PC-9 (cell line): ENCODE measurements at regions not wholly inside any gene's neighbourhood (a gene's known extent, or its start where the extent isn't known, plus 50 kb on each side); places are given as distances from the start of the nearest gene placed in this dataset.
"Not testable (repeated sequence)": the region's sequence is repeated elsewhere in the genome, so short reads cannot be mapped to it uniquely, and the experiment has no call there.

Source experiments
- BruUV-seq: library from RNA; stranded (reverse); fragments of 400-500 nt; replicated peaks from 2 replicates; lab custom pipeline; 2021; lab: Mats Ljungman, UMichigan
- CTCF ChIA-PET: fragments of 300-600 bp; sonication (Branson Sonifier 250); formaldehyde crosslinking; loops from one replicate; lab custom pipeline; 2022; ENCODE audit warnings: antibody characterized with exemption; lab: Charles Lee
- POLR2A ChIA-PET: fragments of 300-600 bp; sonication (Branson Sonifier 250); formaldehyde crosslinking; loops from one replicate; lab custom pipeline; 2022; ENCODE audit warnings: antibody characterized with exemption; ENCODE audit not compliant: unreplicated experiment; lab: Charles Lee
- DNase-seq, 2 experiments: peaks; one replicate each; pipeline versions ENCODE4 v3.0.0 to v3.0.0-alpha.2; 2015 to 2022; ENCODE audit warnings: mixed read lengths in 1 of 2
- H2AFZ ChIP-seq: fragments of 200-600 bp; sonication (generic); 2 replicates; pipeline ENCODE4 v1.8.1; 2017; ENCODE audit warnings: antibody characterized with exemption
- H3F3A ChIP-seq: fragments of 200-600 bp; sonication (generic); 2 replicates; pipeline ENCODE4 v1.8.1; 2017; ENCODE audit warnings: antibody characterized with exemption, mild to moderate bottlenecking, low read depth; ENCODE audit not compliant: insufficient read depth
- H3K27ac ChIP-seq: fragments of 200-600 bp; sonication (generic); 2 replicates; pipeline ENCODE4 v1.6.1; 2016; ENCODE audit warnings: mixed run types
- H3K27me3 ChIP-seq: fragments of 200-600 bp; sonication (generic); 2 replicates; pipeline ENCODE4 v1.6.1; 2016; ENCODE audit warnings: low read depth, mixed run types; ENCODE audit not compliant: insufficient read depth
- H3K36me3 ChIP-seq: fragments of 200-600 bp; sonication (generic); 2 replicates; pipeline ENCODE4 v1.6.1; 2016; ENCODE audit warnings: low read depth, mixed run types
- H3K4me1 ChIP-seq: fragments of 200-600 bp; sonication (generic); replicated peaks from 2 replicates; pipeline ENCODE4 v1.6.1; 2016; ENCODE audit warnings: mixed run types; ENCODE audit not compliant: insufficient read depth
- H3K4me2 ChIP-seq: fragments of 200-600 bp; sonication (generic); 2 replicates; pipeline ENCODE4 v1.6.1; 2017; ENCODE audit warnings: mixed run types
- H3K4me3 ChIP-seq: fragments of 200-600 bp; sonication (generic); 2 replicates; pipeline ENCODE4 v1.6.1; 2016; ENCODE audit warnings: mixed run types
- H3K79me2 ChIP-seq: fragments of 200-600 bp; sonication (generic); 2 replicates; pipeline ENCODE4 v1.6.1; 2017; ENCODE audit warnings: low read depth, mixed run types
- H3K9me2 ChIP-seq: fragments of 200-600 bp; sonication (generic); 2 replicates; pipeline ENCODE4 v1.8.1; 2017; ENCODE audit warnings: mild to moderate bottlenecking; ENCODE audit not compliant: insufficient read depth
- H3K9me3 ChIP-seq: fragments of 200-600 bp; sonication (generic); 2 replicates; pipeline ENCODE4 v1.8.1; 2016; ENCODE audit warnings: low read depth; ENCODE audit not compliant: insufficient read depth
- H4K20me1 ChIP-seq: fragments of 200-600 bp; sonication (generic); 2 replicates; pipeline ENCODE4 v1.8.1; 2017; ENCODE audit not compliant: insufficient read depth
- EZH2 ChIP-seq: fragments of 200-600 bp; sonication (generic); IDR thresholded peaks from 2 replicates; pipeline ENCODE4 v1.8.0; 2017; ENCODE audit warnings: antibody characterized with exemption, low read depth
- intact Hi-C: fragments of 100-400 bp; cut with micrococcal nuclease; formaldehyde crosslinking; loops from one replicate; pipeline ENCODE4 v1.10.0; 2022; ENCODE audit not compliant: unreplicated experiment
- TF ChIP-seq, protein P1 (sequence below): fragments of 200-600 bp; sonication (generic); conservative IDR thresholded peaks from 2 replicates; pipeline ENCODE4 v1.6.1; 2017; ENCODE audit warnings: mixed run types, antibody characterized with exemption, mild to moderate bottlenecking, moderate library complexity

DNA sequence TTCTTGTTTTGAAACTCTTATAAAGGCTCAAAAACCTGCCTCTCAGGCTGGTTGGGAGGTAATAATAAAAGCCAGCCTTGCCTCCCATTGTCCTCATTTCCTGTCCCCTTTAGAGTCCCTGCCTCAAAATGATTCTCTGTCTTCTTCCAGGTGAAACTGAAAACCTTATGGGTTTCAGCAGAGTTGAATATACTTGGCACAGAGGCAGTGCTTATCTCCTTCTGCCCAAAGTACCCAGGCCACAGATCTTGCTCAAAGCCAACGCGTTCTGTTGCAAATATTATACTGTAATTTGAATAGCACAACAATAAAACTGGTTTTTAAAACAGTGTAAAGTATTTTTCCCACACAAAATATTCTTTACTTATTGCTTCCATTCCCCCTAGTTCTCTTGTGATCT lies 183.1 kb upstream of the GIMD1 start:
- H3K36me3 ChIP-seq = no peaks in the 10 kb centered on the region
- no peaks in the 10 kb centered on the region for H3K4me1 ChIP-seq
- intact Hi-C loops = no loop called here
- ChIA-PET CTCF (no interaction called here), POLR2A (no interaction called here)
- no peak overlapping the region for H2AFZ ChIP-seq
- no peak for DNase-seq
- H3K4me2 ChIP-seq = no peak overlapping the region
- H3F3A ChIP-seq = no peaks in the 10 kb centered on the region
- no peak overlapping the region for H3K4me3 ChIP-seq
- H3K27ac ChIP-seq = no peak overlapping the region
- TF ChIP-seq, protein P1, sequence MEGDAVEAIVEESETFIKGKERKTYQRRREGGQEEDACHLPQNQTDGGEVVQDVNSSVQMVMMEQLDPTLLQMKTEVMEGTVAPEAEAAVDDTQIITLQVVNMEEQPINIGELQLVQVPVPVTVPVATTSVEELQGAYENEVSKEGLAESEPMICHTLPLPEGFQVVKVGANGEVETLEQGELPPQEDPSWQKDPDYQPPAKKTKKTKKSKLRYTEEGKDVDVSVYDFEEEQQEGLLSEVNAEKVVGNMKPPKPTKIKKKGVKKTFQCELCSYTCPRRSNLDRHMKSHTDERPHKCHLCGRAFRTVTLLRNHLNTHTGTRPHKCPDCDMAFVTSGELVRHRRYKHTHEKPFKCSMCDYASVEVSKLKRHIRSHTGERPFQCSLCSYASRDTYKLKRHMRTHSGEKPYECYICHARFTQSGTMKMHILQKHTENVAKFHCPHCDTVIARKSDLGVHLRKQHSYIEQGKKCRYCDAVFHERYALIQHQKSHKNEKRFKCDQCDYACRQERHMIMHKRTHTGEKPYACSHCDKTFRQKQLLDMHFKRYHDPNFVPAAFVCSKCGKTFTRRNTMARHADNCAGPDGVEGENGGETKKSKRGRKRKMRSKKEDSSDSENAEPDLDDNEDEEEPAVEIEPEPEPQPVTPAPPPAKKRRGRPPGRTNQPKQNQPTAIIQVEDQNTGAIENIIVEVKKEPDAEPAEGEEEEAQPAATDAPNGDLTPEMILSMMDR = no peak
- TF ChIP-seq EZH2 = no peak
- no peaks in the 10 kb centered on the region for H4K20me1 ChIP-seq
- H3K27me3 ChIP-seq = no peaks in the 10 kb centered on the region
- H3K9me2 ChIP-seq = no peaks in the 10 kb centered on the region
- H3K79me2 ChIP-seq = no peaks in the 10 kb centered on the region
- no peaks in the 10 kb centered on the region for H3K9me3 ChIP-seq
- no TSS peak for BruUV-seq

DNA sequence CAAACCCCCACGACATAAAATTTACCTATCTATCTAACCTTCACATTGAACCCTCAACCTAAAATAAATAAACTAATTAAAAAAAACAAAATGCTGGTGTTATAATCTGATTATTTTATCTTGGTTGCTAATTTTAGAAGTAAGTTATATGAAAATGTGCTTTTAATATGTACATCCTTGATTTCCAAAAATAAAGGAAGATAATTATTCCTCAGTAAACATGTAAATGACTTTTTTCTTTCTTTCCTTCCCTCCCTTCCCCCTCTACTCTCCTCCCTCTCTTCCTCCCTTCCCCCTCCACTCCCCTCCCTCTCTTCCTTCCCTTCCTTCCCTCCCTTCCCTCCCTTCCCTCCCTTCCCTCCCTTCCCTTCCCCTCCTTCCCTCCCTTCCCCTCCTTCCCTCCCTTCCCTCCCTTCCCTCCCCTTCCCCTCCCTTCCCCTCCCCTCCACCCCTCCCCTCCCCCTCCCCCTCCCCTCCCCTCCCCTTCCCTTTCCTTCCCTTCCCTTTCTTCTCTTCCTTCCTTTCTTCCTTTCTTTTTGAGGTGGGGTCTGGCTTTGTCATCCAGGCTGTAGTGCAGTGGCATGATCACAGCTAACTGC lies 180.0 kb upstream of the GIMD1 start:
- H3K4me3 ChIP-seq = no peak overlapping the region
- H3K9me3 ChIP-seq = no peaks in the 10 kb centered on the region
- DNase-seq = no peak
- BruUV-seq = no TSS peak
- no peak overlapping the region for H3K27ac ChIP-seq
- H3K4me1 ChIP-seq = no peaks in the 10 kb centered on the region
- no peak overlapping the region for H3K4me2 ChIP-seq
- no peaks in the 10 kb centered on the region for H3K36me3 ChIP-seq
- ChIA-PET CTCF (no interaction called here), POLR2A (no interaction called here)
- intact Hi-C loops = no loop called here
- no peaks in the 10 kb centered on the region for H4K20me1 ChIP-seq
- H3K27me3 ChIP-seq = no peaks in the 10 kb centered on the region
- no peaks in the 10 kb centered on the region for H3K79me2 ChIP-seq
- TF ChIP-seq, protein P1 = no peak
- no peak for TF ChIP-seq EZH2
- no peak overlapping the region for H2AFZ ChIP-seq
- H3F3A ChIP-seq = no peaks in the 10 kb centered on the region
- H3K9me2 ChIP-seq = no peaks in the 10 kb centered on the region

DNA sequence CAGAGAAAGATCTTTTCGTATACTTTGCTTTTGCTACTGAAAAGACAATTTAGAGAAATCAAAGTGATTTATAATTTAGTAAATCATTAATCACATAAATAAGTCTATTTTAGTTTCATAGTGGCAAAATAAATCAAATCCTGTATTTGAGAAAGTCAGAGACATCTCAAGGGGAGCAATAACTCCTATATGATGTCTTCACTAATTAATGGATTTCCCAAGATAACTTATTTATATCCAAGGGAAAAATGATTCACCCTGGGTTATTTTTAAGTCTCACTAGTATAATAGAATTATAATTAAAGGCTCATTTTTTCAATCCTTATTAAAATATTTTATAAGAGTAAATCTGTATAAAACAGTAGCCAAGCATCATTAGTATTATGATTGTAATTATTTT lies 177.8 kb upstream of the GIMD1 start:
- TF ChIP-seq EZH2 = no peak
- TF ChIP-seq, protein P1 = no peak
- H3K27me3 ChIP-seq = no peaks in the 10 kb centered on the region
- H3K4me1 ChIP-seq = no peaks in the 10 kb centered on the region
- no peaks in the 10 kb centered on the region for H3K9me2 ChIP-seq
- H2AFZ ChIP-seq = no peak overlapping the region
- intact Hi-C loops = no loop called here
- H4K20me1 ChIP-seq = no peaks in the 10 kb centered on the region
- H3F3A ChIP-seq = no peaks in the 10 kb centered on the region
- CTCF ChIA-PET = no interaction called here
- no peak overlapping the region for H3K4me2 ChIP-seq
- no peak overlapping the region for H3K4me3 ChIP-seq
- no peaks in the 10 kb centered on the region for H3K36me3 ChIP-seq
- POLR2A ChIA-PET = no interaction called here
- no peaks in the 10 kb centered on the region for H3K79me2 ChIP-seq
- no TSS peak for BruUV-seq
- H3K27ac ChIP-seq = no peak overlapping the region
- no peaks in the 10 kb centered on the region for H3K9me3 ChIP-seq
- no peak for DNase-seq

DNA sequence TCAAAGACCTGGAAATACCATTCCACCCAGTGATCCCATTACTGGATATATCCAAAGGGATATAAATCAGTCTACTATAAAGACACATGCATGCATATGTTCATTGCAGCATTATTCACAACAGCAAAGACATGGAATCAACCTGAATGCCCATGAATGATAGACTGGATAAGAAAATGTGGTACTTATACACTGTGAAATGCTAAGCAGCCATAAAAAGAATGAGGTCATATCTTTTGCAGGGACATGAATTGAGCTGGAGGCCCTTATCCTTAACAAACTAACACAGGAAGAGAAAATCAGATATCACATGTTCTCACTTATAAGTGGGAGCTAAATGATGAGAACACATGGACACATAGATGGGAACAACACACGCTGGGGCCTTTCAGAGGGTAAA lies 174.0 kb upstream of the GIMD1 start:
- H3F3A ChIP-seq, H2AFZ ChIP-seq, H3K27me3 ChIP-seq, H3K36me3 ChIP-seq, H3K9me2 ChIP-seq, H3K79me2 ChIP-seq, H4K20me1 ChIP-seq, intact Hi-C loops, H3K4me2 ChIP-seq, CTCF ChIA-PET, H3K9me3 ChIP-seq, H3K27ac ChIP-seq, H3K4me1 ChIP-seq, DNase-seq, H3K4me3 ChIP-seq, BruUV-seq, POLR2A ChIA-PET: not testable (repeated sequence)
